Activated T-cell treated with anti-CD3 and anti-CD28 coated beads, Interleukin-2, amount 50 U/mL, for 4 hours (primary cell): ENCODE measurements at regions not wholly inside any gene's neighbourhood (a gene's known extent, or its start where the extent isn't known, plus 50 kb on each side); places are given as distances from the start of the nearest gene placed in this dataset.

ENCODE experiments used
- ATAC-seq, 2 donors: fragments of 200-7000 bp; cut with Tn5 transposase; one replicate each; pipeline ENCODE4 v1.10.0; 2021
- DNase-seq: peaks from one replicate; pipeline ENCODE4 v3.0.0-alpha.2; 2020
- H3K27me3 Mint-ChIP-seq: one replicate; pipeline ENCODE4 v1.8.0; 2021; ENCODE audit warnings: low read depth, mixed read lengths
- H3K36me3 Mint-ChIP-seq: one replicate; pipeline ENCODE4 v1.8.0; 2022; ENCODE audit warnings: mixed read lengths; ENCODE audit not compliant: insufficient read depth
- H3K4me1 Mint-ChIP-seq: one replicate; pipeline ENCODE4 v1.8.0; 2021; ENCODE audit warnings: low read depth, mixed read lengths
- H3K4me3 Mint-ChIP-seq: one replicate; pipeline ENCODE4 v1.8.0; 2021; ENCODE audit warnings: mild to moderate bottlenecking, moderate library complexity, mixed read lengths
- H3K9me3 Mint-ChIP-seq: one replicate; pipeline ENCODE4 v1.8.0; 2021; ENCODE audit warnings: mixed read lengths

GRCh38 chr2:190809876-190810525 lies 70.6 kb upstream of the GLS start:
- H3K4me1 Mint-ChIP-seq, result peaks cover 17% of the 10 kb centered on the region
- no peak overlapping the region for H3K4me3 Mint-ChIP-seq
- DNase-seq, result no peak
- H3K9me3 Mint-ChIP-seq, result no peaks in the 10 kb centered on the region
- no peaks in the 10 kb centered on the region for H3K27me3 Mint-ChIP-seq
- ATAC-seq, result peak; percentile 88
- no peaks in the 10 kb centered on the region for H3K36me3 Mint-ChIP-seq

GRCh38 chr2:190810981-190811587 lies 69.5 kb upstream of the GLS start:
- DNase-seq, result no peak
- no peaks in the 10 kb centered on the region for H3K27me3 Mint-ChIP-seq
- H3K36me3 Mint-ChIP-seq, result no peaks in the 10 kb centered on the region
- H3K9me3 Mint-ChIP-seq, result no peaks in the 10 kb centered on the region
- no peak overlapping the region for H3K4me3 Mint-ChIP-seq
- ATAC-seq, result no peak
- H3K4me1 Mint-ChIP-seq, result peaks cover 17% of the 10 kb centered on the region

DNA sequence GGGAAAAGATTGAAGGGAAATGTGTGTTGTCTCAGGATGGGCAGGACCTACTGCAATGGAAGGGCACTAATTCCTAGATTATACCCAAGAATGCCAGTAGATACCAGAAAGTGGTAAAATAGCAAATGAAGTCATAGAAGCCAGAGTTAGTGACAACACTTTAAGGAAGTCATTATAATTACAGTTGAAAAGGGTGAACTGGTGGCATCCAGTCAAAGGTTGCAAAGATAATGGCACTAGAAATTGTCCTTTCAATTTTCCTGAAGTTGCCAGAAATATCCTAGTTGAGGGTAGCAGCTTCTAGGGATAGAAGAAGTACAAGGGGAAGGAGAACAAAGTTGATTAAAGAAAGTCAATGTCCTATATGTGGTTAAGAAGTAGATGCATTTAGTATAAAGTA lies 68.8 kb upstream of the GLS start:
- DNase-seq (no peak), ATAC-seq (no peak)
- Mint-ChIP-seq H3K9me3 (peaks cover 4% of the 10 kb centered on the region), H3K4me3 (no peak overlapping the region), H3K4me1 (peaks cover 17% of the 10 kb centered on the region), H3K27me3 (no peaks in the 10 kb centered on the region), H3K36me3 (no peaks in the 10 kb centered on the region)

DNA sequence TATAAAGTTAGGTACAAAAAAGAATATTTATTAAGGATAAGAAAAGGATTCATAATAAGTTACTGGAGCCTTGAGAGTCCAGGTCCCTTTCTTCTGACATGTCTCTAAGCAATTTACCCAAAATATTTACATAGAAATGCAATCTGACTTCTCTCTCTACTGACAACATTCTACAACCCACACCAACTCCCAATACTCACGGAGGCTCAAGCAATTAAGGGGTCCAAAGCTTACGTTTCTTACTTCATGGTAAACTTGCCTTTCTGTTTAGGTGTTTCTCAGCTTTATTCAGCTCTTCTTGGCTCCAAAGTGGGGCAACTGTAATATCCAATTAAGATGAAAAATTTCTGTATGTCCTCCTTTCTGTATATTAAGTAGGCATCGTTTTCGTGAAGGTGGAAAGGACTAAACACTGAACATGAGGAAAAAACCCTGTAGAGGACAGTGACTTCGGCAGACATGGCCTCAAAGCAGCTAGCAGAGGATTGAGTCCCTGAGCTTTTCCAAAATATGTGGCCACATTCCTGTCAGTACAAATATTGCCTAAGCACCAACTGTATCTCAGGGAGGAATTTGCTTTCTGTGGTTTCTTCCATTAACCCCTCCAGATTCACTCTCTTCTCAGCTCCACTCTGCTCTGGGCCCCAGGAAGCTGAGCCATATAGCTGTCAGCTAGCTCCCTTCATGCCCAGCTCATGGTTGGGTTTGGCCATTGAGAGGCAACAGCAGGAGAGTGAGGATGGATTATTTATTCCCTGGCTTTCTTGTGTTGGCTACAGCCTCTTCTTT lies 67.9 kb upstream of the GLS start:
- DNase-seq (no peak), ATAC-seq (no peak)
- H3K4me1 Mint-ChIP-seq, result peaks cover 14% of the 10 kb centered on the region
- H3K9me3 Mint-ChIP-seq, result peaks cover 9% of the 10 kb centered on the region
- H3K36me3 Mint-ChIP-seq, result peaks cover 2% of the 10 kb centered on the region
- H3K27me3 Mint-ChIP-seq, result no peaks in the 10 kb centered on the region
- H3K4me3 Mint-ChIP-seq, result no peak overlapping the region

GRCh38 chr2:190815226-190815625 lies 65.4 kb upstream of the GLS start:
- ATAC-seq (no peak), DNase-seq (no peak)
- Mint-ChIP-seq H3K9me3 (peaks cover 9% of the 10 kb centered on the region), H3K4me3 (no peak overlapping the region), H3K4me1 (peaks cover under 1% of the 10 kb centered on the region), H3K27me3 (no peaks in the 10 kb centered on the region), H3K36me3 (peaks cover 2% of the 10 kb centered on the region)

GRCh38 chr2:190817082-190817481 lies 63.5 kb upstream of the GLS start:
- H3K4me1 Mint-ChIP-seq, result no peaks in the 10 kb centered on the region
- ATAC-seq (no peak), DNase-seq (no peak)
- peaks cover 9% of the 10 kb centered on the region for H3K9me3 Mint-ChIP-seq
- H3K4me3 Mint-ChIP-seq, result no peak overlapping the region
- peaks cover 2% of the 10 kb centered on the region for H3K36me3 Mint-ChIP-seq
- H3K27me3 Mint-ChIP-seq, result no peaks in the 10 kb centered on the region

DNA sequence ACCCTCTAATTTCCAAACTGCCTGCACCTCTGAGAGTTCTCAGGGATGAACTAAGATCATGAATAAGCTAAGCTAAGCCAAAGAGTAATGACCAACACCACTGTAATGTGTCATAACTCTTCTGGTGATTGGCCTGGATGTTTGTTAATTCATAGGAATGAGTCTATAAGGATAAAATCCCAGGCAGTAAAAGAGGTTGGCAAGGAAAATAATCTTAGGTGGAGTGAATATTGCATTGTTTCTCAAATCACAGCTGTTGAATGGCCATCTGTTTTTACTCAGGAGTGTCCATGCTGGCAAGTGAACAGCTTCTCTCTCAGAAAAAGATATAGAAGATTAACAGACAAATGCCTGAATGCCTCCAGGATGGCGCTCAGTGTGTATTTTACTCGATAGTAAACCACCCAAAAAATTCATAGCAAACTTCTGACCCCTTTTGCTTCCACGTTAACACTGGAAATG lies 60.8 kb upstream of the GLS start:
- ATAC-seq (no peak), DNase-seq (no peak)
- Mint-ChIP-seq H3K36me3 (peaks cover 2% of the 10 kb centered on the region), H3K27me3 (no peaks in the 10 kb centered on the region), H3K9me3 (peaks cover 9% of the 10 kb centered on the region), H3K4me1 (no peaks in the 10 kb centered on the region), H3K4me3 (no peak overlapping the region)

DNA sequence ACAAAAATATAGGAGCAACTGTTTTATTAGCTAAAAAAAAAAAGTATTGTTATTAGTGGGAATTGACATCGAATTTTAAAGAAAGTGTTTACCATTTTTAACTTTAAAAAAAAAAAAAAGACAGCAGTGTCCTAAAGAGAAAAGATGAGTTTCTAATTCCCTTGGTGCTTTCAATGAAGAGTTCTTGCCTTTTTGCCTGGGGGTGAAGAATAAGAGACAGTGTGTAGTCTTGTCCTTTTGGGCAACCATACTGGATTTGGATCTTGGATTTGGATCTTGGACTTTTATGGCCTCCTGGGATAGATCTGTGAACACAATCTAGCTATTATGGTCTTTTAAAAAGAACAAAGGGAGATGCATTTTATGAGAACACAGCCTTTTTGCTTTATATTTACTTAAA lies 60.2 kb upstream of the GLS start:
- no peaks in the 10 kb centered on the region for H3K27me3 Mint-ChIP-seq
- no peak overlapping the region for H3K4me3 Mint-ChIP-seq
- peaks cover 2% of the 10 kb centered on the region for H3K36me3 Mint-ChIP-seq
- H3K4me1 Mint-ChIP-seq, result no peaks in the 10 kb centered on the region
- H3K9me3 Mint-ChIP-seq, result peaks cover 9% of the 10 kb centered on the region
- ATAC-seq (no peak), DNase-seq (no peak)

DNA sequence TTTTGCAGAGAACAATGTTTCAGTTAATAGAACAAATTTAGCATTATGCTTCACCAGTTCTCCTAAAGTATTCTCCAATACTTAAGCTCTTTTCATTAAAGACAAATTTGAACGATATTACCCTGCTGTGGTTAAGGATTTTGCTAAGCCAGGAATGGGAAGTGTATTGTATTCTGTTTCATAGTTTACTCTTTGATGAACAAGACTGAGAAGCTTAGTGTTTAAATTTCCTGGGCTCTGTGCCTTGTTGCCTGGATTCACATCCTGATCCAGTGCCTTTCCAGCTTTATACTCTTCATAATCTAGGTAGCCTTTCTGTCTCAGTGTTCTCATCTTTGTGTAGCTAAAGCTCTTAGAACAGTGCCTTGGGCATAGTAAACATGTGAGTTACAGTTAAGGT lies 58.6 kb upstream of the GLS start:
- Mint-ChIP-seq H3K36me3 (peaks cover 2% of the 10 kb centered on the region), H3K27me3 (no peaks in the 10 kb centered on the region), H3K4me1 (no peaks in the 10 kb centered on the region), H3K9me3 (peaks cover 4% of the 10 kb centered on the region), H3K4me3 (no peak overlapping the region)
- ATAC-seq, result no peak
- no peak for DNase-seq

DNA sequence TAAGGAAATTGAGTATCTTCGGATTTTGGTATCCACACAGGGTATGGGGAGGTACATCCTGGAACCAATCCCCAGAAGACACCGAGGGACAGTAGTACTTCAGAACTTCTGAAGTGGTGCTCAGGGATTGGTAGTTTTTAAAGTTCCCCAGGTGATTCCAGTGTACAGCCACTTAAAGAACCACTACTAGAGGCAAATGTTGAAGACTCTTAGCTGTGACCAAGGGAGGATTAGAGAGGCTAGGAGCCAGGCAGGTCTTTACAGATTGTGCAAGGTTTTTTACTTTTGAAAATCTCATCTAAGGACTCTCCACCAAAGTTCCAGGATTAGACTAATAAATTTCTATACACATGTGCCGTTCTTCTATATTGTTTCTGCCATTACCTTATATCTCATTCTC lies 52.9 kb upstream of the GLS start:
- DNase-seq (no peak), ATAC-seq (no peak)
- no peaks in the 10 kb centered on the region for H3K4me1 Mint-ChIP-seq
- no peak overlapping the region for H3K4me3 Mint-ChIP-seq
- no peaks in the 10 kb centered on the region for H3K36me3 Mint-ChIP-seq
- peaks cover 2% of the 10 kb centered on the region for H3K27me3 Mint-ChIP-seq
- no peaks in the 10 kb centered on the region for H3K9me3 Mint-ChIP-seq

GRCh38 chr2:190829642-190830041 lies 51.0 kb upstream of the GLS start:
- Mint-ChIP-seq H3K27me3 (peaks cover 2% of the 10 kb centered on the region), H3K4me1 (no peaks in the 10 kb centered on the region), H3K9me3 (no peaks in the 10 kb centered on the region), H3K36me3 (no peaks in the 10 kb centered on the region), H3K4me3 (no peak overlapping the region)
- no peak for DNase-seq
- no peak for ATAC-seq
